H1 (cell line): ENCODE measurements at regions not wholly inside any gene's neighbourhood (a gene's known extent, or its start where the extent isn't known, plus 50 kb on each side); places are given as distances from the start of the nearest gene placed in this dataset.

Source experiments
- ATF2 ChIP-seq: IDR thresholded peaks from 2 replicates; pipeline ENCODE4 v1.6.1; 2012; ENCODE audit warnings: low read length, inconsistent platforms
- EP300 ChIP-seq, 2 experiments: IDR thresholded peaks; 1 replicate in 1 of 2; 2 replicates in 1 of 2; pipeline ENCODE4 v1.6.1; 2011 to 2012; ENCODE audit warnings: low read depth in 2 of 2, low read length in 2 of 2, mild to moderate bottlenecking in 2 of 2, borderline replicate concordance in 1 of 2, inconsistent platforms in 1 of 2, moderate library complexity in 1 of 2
- RFX5 ChIP-seq: IDR thresholded peaks from 2 replicates; pipeline ENCODE4 v1.6.1; 2011; ENCODE audit warnings: low read depth, low read length, improper control_type of control experiment, borderline replicate concordance
- TF ChIP-seq, protein P1 (sequence below): fragments of 300-600 bp; sonication (generic); IDR thresholded peaks from 2 replicates; pipeline ENCODE4 v1.7.1; 2012; ENCODE audit warnings: low read length, moderate library complexity, mild to moderate bottlenecking, inconsistent platforms; ENCODE audit not compliant: insufficient replicate concordance

DNA sequence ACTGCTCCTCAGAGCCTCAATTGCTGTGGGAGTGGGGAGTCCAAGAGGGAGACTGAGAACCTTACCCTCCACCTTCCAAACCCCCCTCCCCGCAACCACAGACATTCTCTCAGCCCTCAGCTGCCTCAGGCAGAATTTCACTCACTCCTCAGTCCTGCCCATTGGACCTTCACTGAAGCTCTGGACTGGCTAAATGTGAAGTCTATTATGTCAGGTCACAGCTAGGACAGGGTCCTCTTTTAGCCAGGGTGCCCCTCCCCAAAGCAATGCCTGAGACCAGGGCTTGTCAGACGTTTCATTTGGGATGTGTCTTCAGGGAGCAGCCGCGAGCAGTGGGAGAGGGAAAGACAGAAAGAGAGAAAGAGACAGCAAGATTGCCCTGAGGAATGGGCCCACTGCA is 199.3 kb upstream of the CCDC68 start (continued):
- TF ChIP-seq, protein P1, sequence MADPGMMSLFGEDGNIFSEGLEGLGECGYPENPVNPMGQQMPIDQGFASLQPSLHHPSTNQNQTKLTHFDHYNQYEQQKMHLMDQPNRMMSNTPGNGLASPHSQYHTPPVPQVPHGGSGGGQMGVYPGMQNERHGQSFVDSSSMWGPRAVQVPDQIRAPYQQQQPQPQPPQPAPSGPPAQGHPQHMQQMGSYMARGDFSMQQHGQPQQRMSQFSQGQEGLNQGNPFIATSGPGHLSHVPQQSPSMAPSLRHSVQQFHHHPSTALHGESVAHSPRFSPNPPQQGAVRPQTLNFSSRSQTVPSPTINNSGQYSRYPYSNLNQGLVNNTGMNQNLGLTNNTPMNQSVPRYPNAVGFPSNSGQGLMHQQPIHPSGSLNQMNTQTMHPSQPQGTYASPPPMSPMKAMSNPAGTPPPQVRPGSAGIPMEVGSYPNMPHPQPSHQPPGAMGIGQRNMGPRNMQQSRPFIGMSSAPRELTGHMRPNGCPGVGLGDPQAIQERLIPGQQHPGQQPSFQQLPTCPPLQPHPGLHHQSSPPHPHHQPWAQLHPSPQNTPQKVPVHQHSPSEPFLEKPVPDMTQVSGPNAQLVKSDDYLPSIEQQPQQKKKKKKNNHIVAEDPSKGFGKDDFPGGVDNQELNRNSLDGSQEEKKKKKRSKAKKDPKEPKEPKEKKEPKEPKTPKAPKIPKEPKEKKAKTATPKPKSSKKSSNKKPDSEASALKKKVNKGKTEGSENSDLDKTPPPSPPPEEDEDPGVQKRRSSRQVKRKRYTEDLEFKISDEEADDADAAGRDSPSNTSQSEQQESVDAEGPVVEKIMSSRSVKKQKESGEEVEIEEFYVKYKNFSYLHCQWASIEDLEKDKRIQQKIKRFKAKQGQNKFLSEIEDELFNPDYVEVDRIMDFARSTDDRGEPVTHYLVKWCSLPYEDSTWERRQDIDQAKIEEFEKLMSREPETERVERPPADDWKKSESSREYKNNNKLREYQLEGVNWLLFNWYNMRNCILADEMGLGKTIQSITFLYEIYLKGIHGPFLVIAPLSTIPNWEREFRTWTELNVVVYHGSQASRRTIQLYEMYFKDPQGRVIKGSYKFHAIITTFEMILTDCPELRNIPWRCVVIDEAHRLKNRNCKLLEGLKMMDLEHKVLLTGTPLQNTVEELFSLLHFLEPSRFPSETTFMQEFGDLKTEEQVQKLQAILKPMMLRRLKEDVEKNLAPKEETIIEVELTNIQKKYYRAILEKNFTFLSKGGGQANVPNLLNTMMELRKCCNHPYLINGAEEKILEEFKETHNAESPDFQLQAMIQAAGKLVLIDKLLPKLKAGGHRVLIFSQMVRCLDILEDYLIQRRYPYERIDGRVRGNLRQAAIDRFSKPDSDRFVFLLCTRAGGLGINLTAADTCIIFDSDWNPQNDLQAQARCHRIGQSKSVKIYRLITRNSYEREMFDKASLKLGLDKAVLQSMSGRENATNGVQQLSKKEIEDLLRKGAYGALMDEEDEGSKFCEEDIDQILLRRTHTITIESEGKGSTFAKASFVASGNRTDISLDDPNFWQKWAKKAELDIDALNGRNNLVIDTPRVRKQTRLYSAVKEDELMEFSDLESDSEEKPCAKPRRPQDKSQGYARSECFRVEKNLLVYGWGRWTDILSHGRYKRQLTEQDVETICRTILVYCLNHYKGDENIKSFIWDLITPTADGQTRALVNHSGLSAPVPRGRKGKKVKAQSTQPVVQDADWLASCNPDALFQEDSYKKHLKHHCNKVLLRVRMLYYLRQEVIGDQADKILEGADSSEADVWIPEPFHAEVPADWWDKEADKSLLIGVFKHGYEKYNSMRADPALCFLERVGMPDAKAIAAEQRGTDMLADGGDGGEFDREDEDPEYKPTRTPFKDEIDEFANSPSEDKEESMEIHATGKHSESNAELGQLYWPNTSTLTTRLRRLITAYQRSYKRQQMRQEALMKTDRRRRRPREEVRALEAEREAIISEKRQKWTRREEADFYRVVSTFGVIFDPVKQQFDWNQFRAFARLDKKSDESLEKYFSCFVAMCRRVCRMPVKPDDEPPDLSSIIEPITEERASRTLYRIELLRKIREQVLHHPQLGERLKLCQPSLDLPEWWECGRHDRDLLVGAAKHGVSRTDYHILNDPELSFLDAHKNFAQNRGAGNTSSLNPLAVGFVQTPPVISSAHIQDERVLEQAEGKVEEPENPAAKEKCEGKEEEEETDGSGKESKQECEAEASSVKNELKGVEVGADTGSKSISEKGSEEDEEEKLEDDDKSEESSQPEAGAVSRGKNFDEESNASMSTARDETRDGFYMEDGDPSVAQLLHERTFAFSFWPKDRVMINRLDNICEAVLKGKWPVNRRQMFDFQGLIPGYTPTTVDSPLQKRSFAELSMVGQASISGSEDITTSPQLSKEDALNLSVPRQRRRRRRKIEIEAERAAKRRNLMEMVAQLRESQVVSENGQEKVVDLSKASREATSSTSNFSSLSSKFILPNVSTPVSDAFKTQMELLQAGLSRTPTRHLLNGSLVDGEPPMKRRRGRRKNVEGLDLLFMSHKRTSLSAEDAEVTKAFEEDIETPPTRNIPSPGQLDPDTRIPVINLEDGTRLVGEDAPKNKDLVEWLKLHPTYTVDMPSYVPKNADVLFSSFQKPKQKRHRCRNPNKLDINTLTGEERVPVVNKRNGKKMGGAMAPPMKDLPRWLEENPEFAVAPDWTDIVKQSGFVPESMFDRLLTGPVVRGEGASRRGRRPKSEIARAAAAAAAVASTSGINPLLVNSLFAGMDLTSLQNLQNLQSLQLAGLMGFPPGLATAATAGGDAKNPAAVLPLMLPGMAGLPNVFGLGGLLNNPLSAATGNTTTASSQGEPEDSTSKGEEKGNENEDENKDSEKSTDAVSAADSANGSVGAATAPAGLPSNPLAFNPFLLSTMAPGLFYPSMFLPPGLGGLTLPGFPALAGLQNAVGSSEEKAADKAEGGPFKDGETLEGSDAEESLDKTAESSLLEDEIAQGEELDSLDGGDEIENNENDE: no peak
- no peak for TF ChIP-seq RFX5
- TF ChIP-seq ATF2: no peak
- no peak for TF ChIP-seq EP300 (IDR thresholded peaks at IDR 0.05; ENCODE audit: borderline replicate concordance in 1 of 2, low read depth in 2 of 2, low read length in 2 of 2)
